ENCODE measurements at regions not wholly inside any gene's neighbourhood (a gene's known extent, or its start where the extent isn't known, plus 50 kb on each side); places are given as distances from the start of the nearest gene placed in this dataset.

- DNase-seq (ENCODE audit: low read depth) = no peak
These were observed 270.9 kb upstream of the JARID2 start for GRCh38 chr6:14974792-14975470.

DNA sequence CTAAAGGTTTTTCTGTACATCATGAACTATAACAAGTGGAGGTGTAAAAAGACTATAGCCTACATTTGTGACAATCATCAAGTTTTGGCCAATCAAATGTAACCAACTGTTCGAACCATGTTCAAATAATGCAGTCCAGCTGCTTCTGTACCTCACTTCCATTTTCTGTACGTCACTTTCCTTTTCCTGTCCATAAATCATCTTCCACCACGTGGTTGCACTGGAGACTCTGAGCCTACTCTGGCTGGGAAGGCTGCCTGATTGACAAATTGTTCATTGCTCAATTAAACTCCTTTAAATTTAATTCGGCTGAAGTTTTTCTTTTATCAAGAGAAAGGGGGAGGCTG lies 270.4 kb upstream of the JARID2 start:
- no peak for DNase-seq (ENCODE audit: low read depth)

GRCh38 chr6:14977747-14978382 lies 268.0 kb upstream of the JARID2 start:
- DNase-seq (ENCODE audit: low read depth) = no peak

- no peak for DNase-seq (ENCODE audit: low read depth)
These were observed 263.9 kb upstream of the JARID2 start for GRCh38 chr6:14981960-14982359.

DNA sequence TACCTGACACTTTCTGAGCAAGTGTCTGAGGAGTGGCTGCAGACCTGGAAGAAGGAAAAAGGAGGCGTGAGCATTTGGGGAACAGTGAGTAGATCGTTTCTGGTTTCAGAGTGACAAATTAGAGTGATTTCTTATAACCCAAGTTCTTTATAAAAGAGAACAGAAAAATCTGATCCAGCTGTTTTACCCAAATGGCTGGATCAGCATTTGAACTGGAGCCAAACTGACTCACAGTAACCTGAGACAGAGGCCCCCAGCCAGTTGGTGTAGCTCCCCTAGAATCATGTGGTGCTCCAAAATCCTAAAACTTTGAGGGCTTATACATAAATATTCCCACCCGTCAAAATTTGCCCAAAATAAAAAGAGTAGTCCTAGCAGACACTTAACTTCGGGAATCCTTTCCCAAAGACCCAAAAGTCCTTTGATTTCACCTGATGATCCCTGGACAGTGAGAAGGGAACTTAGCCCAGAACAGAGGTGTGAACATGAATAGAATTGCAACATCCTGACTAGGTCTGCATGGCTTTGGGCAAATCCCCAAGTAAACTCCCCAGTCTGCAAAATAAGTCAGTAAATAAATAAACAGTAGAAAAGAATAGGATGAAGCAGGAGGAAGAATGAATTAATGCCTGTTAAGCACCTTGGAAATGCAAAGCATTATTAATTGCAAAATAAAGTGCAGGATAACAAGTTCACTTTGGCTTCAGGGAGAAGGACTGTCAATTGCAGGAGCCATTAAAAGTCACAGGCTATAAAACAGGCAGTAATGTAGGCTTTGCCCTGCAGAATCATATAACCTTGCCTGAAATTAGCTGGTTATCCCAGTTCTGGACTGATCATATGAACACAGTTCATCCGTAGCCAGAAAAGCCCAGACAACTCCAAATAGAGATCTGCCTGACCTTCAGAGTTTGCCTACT lies 262.0 kb upstream of the JARID2 start:
- DNase-seq (ENCODE audit: low read depth) = no peak

GRCh38 chr6:14984519-14984853 lies 261.4 kb upstream of the JARID2 start:
- no peak for DNase-seq (ENCODE audit: low read depth)

DNA sequence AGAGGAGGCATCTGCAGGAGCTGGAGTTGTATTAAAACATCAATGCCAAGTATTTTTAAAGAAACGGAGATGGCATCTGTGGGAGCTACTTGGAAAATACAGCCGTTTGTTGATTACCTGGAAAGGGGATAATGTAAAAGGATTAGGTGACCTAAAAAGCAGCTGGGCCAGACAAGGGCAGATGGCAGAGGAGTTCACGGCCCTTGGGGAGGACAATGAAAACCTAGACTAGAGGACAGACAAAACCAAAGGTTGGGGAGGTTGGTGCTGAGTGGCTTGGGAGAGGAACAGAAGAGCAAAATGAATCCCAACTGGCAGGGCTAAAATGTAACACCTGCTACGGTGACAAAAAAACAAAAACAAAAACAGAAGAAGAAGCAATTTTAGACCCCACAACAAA lies 260.5 kb upstream of the JARID2 start:
- no peak for DNase-seq (ENCODE audit: low read depth)

DNA sequence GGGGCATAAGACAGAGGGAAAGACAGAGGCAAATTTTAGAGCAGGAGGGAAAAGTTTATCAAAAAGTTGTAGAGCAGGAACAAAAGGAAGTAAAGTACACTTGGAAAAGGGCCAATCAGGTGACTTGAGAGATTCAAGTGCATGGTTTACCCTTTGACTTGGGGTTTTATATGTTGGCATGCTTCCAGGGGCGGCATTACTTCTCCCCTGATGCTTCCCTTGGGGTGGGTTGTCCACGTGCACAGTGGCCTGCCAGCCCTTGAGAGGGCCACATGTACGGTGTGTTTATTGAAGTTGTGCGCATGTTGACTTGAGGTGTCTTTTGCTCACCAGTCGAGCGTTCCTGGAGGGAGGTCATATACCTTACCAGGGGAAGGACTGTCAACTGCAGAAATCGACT lies 259.5 kb upstream of the JARID2 start:
- DNase-seq (ENCODE audit: low read depth) = no peak

DNA sequence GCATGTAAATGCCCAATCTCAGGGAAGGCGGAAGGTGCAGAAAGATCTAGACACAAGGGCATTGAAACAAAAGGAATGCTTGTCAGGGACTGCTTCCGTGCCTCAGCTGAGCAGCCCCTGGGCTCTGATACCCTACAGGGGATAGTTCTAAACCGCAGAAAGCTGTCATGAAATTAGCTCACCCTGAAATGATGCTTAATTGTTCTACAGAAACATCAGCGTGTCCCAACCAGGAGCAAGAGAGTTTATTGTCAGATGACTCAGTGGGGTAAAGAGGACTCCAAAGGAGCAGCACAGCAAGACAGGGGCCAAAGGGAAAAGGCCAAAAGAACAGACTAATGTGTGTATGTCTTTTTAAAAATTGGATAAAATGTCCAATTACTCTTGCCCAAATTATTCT lies 258.4 kb upstream of the JARID2 start:
- no peak for DNase-seq (ENCODE audit: low read depth)

DNA sequence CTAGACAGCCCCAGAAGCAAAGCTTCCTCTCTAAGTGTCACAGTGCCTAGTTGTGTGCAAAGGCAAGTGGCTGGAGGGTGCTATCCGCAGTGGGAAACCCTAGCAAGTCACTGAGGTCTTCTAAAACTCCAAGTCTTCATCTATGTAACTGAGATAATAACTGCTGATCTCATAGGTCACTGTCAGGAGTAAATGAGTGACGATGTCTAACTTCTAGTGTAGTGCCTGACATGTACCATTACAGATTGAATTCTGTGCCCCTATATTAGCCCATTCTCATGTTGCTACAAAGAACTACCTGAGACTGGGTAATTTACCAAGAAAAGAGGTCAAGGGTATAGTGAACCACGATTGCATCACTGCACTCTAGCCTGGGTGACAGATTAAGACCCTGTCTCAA lies 253.5 kb upstream of the JARID2 start:
- DNase-seq (ENCODE audit: low read depth) = no peak

DNA sequence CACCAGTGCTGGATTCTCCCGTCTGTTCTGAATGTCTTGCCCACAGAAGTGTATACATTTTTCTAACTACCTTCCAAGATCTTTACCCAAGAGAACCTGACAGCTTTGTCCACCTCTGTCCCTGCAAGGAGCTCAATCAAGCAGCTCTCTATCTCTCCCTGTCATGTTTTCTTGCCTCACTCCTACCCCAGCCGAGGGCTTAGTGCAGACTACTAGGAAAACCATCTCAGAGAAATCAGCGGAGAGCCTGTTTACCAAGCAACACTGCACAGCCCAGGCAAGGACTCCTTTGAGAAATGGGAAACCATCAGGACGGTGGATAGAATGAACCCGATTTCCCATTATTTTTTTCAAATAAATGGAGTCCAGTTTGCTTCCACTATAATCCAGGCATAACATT lies 250.7 kb upstream of the JARID2 start:
- no peak for DNase-seq (ENCODE audit: low read depth)

DNA sequence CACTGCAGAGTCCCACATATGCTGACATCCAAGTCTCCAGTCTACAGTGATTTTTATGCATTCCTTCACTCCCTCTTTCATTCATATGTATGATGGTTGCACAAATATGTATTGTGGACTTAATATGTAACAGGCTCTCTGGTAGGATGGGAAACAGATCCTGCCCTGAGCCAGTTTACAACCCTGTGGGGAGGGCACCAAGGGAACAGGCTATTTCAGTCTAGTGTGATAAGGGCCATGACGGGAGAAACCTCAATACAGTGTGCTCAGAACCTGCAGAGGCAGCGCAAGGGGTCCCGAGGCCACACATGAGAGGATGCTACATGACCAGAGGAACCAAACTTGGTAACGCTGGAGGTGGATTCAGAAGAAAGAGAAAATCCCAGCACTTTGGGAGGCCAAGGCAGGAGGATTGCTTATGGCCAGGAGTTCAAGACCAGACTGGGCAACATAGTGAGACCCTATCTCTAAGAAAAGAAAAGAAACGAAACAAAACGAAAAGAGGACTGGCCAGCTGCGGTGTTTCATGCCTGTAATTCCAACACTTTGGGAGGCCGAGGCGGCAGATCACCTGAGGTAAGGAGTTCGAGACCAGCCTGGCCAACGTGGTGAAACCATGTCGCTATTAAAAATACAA lies 249.8 kb upstream of the JARID2 start:
- DNase-seq (ENCODE audit: low read depth) = no peak

- DNase-seq (ENCODE audit: low read depth) = no peak
These were observed 249.0 kb upstream of the JARID2 start for GRCh38 chr6:14996892-14997291.

GRCh38 chr6:14997507-14997906 lies 248.4 kb upstream of the JARID2 start:
- DNase-seq (ENCODE audit: low read depth) = no peak

DNA sequence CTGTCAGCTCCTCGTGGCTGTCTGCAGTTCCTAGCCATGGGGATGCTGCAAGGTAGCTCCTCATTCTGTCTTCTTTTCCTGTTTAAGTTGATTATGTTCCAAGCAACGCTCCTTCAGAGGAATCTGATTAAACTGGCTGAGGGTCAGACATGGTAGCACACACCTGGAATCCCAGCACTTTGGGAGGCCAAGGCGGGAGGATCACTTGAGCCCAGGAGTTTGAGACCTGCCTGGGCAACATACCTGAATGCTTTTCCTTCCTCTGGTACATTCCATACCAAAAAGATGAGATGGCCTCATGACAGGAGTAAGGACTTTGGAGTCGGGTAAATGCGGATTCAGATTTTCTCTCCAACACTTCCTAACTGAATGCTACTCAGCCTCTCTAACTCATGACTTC lies 246.8 kb upstream of the JARID2 start:
- no peak for DNase-seq (ENCODE audit: low read depth)

DNA sequence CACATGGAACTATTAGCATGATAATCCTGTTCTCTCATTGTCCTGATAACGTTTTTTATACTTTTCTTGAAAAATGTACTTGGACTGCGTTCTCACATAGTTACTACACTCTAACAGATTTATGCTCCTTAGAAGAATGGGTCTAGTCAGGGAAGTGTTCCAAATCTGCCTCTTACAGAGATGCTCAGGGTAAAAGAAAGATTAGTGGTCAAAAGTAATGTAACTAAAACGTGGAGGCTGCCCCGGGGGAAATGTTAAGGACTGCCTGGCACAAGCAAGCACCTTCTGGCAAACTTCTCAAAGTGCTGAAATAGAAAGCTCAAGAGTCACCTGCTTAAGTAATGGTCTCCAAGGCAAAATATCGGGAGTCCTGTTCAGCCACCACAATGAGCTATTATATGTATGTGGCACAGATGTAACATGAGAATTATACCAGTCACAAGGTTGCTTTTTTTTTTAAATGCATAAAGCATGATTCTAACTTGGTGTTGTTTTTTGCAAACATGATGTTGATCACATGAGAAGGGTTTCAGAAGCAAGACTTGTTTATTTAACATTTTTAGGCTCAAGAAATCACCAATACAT lies 244.5 kb upstream of the JARID2 start:
- DNase-seq (ENCODE audit: low read depth) = no peak

- DNase-seq (ENCODE audit: low read depth) = no peak
These were observed 237.6 kb upstream of the JARID2 start for GRCh38 chr6:15008269-15008668.

GRCh38 chr6:15014958-15015357 lies 230.9 kb upstream of the JARID2 start:
- no peak for DNase-seq (ENCODE audit: low read depth)

- DNase-seq (ENCODE audit: low read depth) = no peak
These were observed 229.1 kb upstream of the JARID2 start for GRCh38 chr6:15016813-15017212.

- DNase-seq (ENCODE audit: low read depth) = no peak
These were observed 228.6 kb upstream of the JARID2 start for GRCh38 chr6:15017261-15017660.

DNA sequence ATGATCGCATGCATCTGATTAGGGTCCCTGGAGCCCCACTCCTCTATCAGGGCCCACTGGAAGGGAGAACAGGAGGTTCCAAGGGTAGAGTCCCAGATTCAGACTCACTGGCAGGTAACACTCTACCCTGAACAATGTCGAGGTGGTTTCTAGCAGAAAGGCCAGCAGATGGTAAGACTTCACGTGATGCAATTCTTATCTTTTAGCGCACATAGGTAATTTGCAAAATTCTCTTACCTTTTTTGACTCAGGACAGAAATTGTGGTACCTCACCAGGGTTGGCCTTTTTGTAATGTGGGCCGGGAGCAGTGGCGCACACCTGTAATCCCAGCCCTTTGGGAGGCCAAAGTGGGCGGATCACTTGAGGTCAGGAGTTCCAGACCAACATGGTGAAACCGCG lies 228.1 kb upstream of the JARID2 start:
- DNase-seq (ENCODE audit: low read depth) = no peak

GRCh38 chr6:15020119-15020770 lies 225.6 kb upstream of the JARID2 start:
- DNase-seq (ENCODE audit: low read depth) = no peak

All from stimulated activated CD8-positive, alpha-beta memory T cell treated with anti-CD3 and anti-CD28 coated beads, Interleukin-7, amount 100 ng/mL, for 24 hours (primary cell).